ENCODE measurements at regions not wholly inside any gene's neighbourhood (a gene's known extent, or its start where the extent isn't known, plus 50 kb on each side); places are given as distances from the start of the nearest gene placed in this dataset.
"Not testable (repeated sequence)": the region's sequence is repeated elsewhere in the genome, so short reads cannot be mapped to it uniquely, and the experiment has no call there.

DNA sequence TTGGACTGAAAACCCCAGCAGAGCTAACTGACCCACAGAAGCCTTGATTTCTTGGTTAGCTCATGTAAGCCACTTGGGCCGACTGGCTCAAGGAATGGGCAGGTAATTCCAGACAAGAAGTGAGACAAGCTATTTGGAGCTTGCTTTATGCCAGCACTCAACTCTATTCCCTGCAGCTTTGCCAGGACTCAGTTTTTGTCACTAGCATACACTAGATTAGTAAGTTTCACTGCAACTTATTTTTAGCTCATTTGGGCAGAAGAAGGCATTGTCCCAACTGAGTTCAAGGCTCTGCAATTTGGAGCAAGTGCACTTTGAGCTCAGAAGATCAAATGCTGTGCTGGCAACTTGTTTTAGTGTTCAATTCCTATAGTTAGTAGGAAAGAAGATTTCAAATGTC lies 116.1 kb downstream of the SLC4A3 start:
- TF ChIP-seq, protein P1, sequence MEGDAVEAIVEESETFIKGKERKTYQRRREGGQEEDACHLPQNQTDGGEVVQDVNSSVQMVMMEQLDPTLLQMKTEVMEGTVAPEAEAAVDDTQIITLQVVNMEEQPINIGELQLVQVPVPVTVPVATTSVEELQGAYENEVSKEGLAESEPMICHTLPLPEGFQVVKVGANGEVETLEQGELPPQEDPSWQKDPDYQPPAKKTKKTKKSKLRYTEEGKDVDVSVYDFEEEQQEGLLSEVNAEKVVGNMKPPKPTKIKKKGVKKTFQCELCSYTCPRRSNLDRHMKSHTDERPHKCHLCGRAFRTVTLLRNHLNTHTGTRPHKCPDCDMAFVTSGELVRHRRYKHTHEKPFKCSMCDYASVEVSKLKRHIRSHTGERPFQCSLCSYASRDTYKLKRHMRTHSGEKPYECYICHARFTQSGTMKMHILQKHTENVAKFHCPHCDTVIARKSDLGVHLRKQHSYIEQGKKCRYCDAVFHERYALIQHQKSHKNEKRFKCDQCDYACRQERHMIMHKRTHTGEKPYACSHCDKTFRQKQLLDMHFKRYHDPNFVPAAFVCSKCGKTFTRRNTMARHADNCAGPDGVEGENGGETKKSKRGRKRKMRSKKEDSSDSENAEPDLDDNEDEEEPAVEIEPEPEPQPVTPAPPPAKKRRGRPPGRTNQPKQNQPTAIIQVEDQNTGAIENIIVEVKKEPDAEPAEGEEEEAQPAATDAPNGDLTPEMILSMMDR (IDR thresholded peaks at IDR 0.05), result no peak
- TF ChIP-seq POLR2A (IDR thresholded peaks at IDR 0.05) (no peak), POLR2AphosphoS5 (IDR thresholded peaks at IDR 0.05; ENCODE audit: insufficient read depth in 1 of 2, low read depth in 1 of 2) (no peak)
- H3K27ac ChIP-seq, result no peak overlapping the region
- no peaks in the 10 kb centered on the region for H3K27me3 ChIP-seq
- H3K36me3 ChIP-seq, result no peaks in the 10 kb centered on the region
- DNase-seq (ENCODE audit: extremely low spot score in 2 of 2), result no peak
- no peak overlapping the region for H3K4me3 ChIP-seq
- intact Hi-C loops (cut with DNase I), result no loop called here
- no peaks in the 10 kb centered on the region for H3K4me1 ChIP-seq
- H3K9me3 ChIP-seq, result no peaks in the 10 kb centered on the region

GRCh38 chr2:219744066-219744465 lies 116.6 kb downstream of the SLC4A3 start:
- no peaks in the 10 kb centered on the region for H3K27me3 ChIP-seq
- DNase-seq (ENCODE audit: extremely low spot score in 2 of 2), result no peak
- H3K36me3 ChIP-seq, result no peaks in the 10 kb centered on the region
- no peak overlapping the region for H3K4me3 ChIP-seq
- H3K9me3 ChIP-seq, result no peaks in the 10 kb centered on the region
- no peak overlapping the region for H3K27ac ChIP-seq
- TF ChIP-seq POLR2A (IDR thresholded peaks at IDR 0.05) (no peak), POLR2AphosphoS5 (IDR thresholded peaks at IDR 0.05; ENCODE audit: insufficient read depth in 1 of 2, low read depth in 1 of 2) (no peak)
- TF ChIP-seq, protein P1 (IDR thresholded peaks at IDR 0.05), result no peak
- no peaks in the 10 kb centered on the region for H3K4me1 ChIP-seq
- intact Hi-C loops (cut with DNase I), result no loop called here

DNA sequence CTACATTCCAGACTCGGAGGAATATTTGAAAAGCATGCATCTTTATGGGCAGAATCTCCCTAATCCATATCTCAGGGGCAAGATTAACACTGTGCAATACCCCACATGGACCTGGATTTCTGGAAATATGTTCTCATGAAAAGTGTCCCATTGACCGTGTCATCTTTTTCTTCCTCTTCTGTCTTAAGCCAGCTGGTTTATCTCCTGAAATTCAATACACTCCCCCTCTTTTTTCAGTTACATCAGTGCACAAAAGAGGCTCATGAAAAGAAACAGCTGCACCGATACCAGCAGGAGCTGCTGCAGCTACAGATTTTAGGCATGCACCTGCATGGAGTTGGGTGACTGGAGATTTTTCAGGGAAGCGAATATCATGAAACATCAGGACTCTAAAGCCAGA lies 117.2 kb downstream of the SLC4A3 start:
- H3K4me1 ChIP-seq, result no peaks in the 10 kb centered on the region
- no peak overlapping the region for H3K27ac ChIP-seq
- H3K36me3 ChIP-seq, result no peaks in the 10 kb centered on the region
- no peaks in the 10 kb centered on the region for H3K9me3 ChIP-seq
- no peak overlapping the region for H3K4me3 ChIP-seq
- intact Hi-C loops (cut with DNase I), result no loop called here
- no peak for DNase-seq (ENCODE audit: extremely low spot score in 2 of 2)
- TF ChIP-seq POLR2AphosphoS5 (IDR thresholded peaks at IDR 0.05; ENCODE audit: insufficient read depth in 1 of 2, low read depth in 1 of 2) (no peak), POLR2A (IDR thresholded peaks at IDR 0.05) (no peak)
- TF ChIP-seq, protein P1 (IDR thresholded peaks at IDR 0.05), result no peak
- H3K27me3 ChIP-seq, result no peaks in the 10 kb centered on the region

- Histone ChIP-seq H3K27me3 (no peaks in the 10 kb centered on the region), H3K27ac (no peak overlapping the region), H3K9me3 (no peaks in the 10 kb centered on the region), H3K4me3 (no peak overlapping the region), H3K36me3 (no peaks in the 10 kb centered on the region), H3K4me1 (no peaks in the 10 kb centered on the region)
- intact Hi-C loops (cut with DNase I), result no loop called here
- no peak for DNase-seq (ENCODE audit: extremely low spot score in 2 of 2)
- TF ChIP-seq, protein P1 (IDR thresholded peaks at IDR 0.05), result no peak
- TF ChIP-seq POLR2A (IDR thresholded peaks at IDR 0.05) (no peak), POLR2AphosphoS5 (IDR thresholded peaks at IDR 0.05; ENCODE audit: insufficient read depth in 1 of 2, low read depth in 1 of 2) (no peak)
Measured at GRCh38 chr2:219747637-219748036, 120.2 kb downstream of the SLC4A3 start.

GRCh38 chr2:219748671-219749570 lies 121.5 kb downstream of the SLC4A3 start:
- Histone ChIP-seq H3K36me3 (no peaks in the 10 kb centered on the region), H3K9me3 (no peaks in the 10 kb centered on the region), H3K4me3 (no peak overlapping the region), H3K27me3 (no peaks in the 10 kb centered on the region), H3K4me1 (no peaks in the 10 kb centered on the region), H3K27ac (no peak overlapping the region)
- intact Hi-C loops (cut with DNase I), result no loop called here
- no peak for DNase-seq (ENCODE audit: extremely low spot score in 2 of 2)
- TF ChIP-seq POLR2A (IDR thresholded peaks at IDR 0.05) (no peak), POLR2AphosphoS5 (IDR thresholded peaks at IDR 0.05; ENCODE audit: insufficient read depth in 1 of 2, low read depth in 1 of 2) (no peak)
- TF ChIP-seq, protein P1 (IDR thresholded peaks at IDR 0.05), result no peak

- H3K9me3 ChIP-seq; intact Hi-C loops (cut with DNase I); H3K4me1 ChIP-seq; H3K4me3 ChIP-seq; DNase-seq (ENCODE audit: extremely low spot score in 2 of 2); H3K27ac ChIP-seq; H3K36me3 ChIP-seq; H3K27me3 ChIP-seq: not testable (repeated sequence)
Measured at GRCh38 chr2:219751121-219751520, 123.7 kb downstream of the SLC4A3 start.
